KMS-11 (cell line): ENCODE measurements at regions not wholly inside any gene's neighbourhood (a gene's known extent, or its start where the extent isn't known, plus 50 kb on each side); places are given as distances from the start of the nearest gene placed in this dataset.

ENCODE experiments used
- H2AFZ ChIP-seq: fragments of 200-600 bp; sonication (generic); 2 replicates; pipeline ENCODE4 v1.6.1; 2016; ENCODE audit warnings: antibody characterized with exemption, mixed run types, low read depth
- H3K27ac ChIP-seq: fragments of 200-600 bp; sonication (generic); 2 replicates; pipeline ENCODE4 v1.6.1; 2016; ENCODE audit warnings: mild to moderate bottlenecking, mixed run types
- H3K27me3 ChIP-seq: fragments of 200-600 bp; sonication (generic); 2 replicates; pipeline ENCODE4 v1.6.1; 2017; ENCODE audit warnings: mild to moderate bottlenecking, low read depth, mixed run types, moderate library complexity; ENCODE audit not compliant: insufficient read depth
- H3K36me3 ChIP-seq: fragments of 200-600 bp; sonication (generic); 2 replicates; pipeline ENCODE4 v1.6.1; 2017; ENCODE audit warnings: mild to moderate bottlenecking, mixed run types; ENCODE audit not compliant: insufficient read depth
- H3K4me1 ChIP-seq: fragments of 200-600 bp; sonication (generic); 2 replicates; pipeline ENCODE4 v1.6.1; 2016; ENCODE audit warnings: mild to moderate bottlenecking, low read depth, mixed run types; ENCODE audit not compliant: poor library complexity, severe bottlenecking
- H3K4me2 ChIP-seq: fragments of 200-600 bp; sonication (generic); 2 replicates; pipeline ENCODE4 v1.7.0; 2016; ENCODE audit warnings: mild to moderate bottlenecking, mixed run types
- H3K4me3 ChIP-seq: fragments of 200-600 bp; sonication (generic); IDR thresholded peaks from 2 replicates; pipeline ENCODE4 v1.6.1; 2017; ENCODE audit warnings: low read depth, low read length, mixed read lengths; ENCODE audit not compliant: insufficient read depth
- H3K79me2 ChIP-seq: fragments of 200-600 bp; sonication (generic); 2 replicates; pipeline ENCODE4 v1.6.1; 2016; ENCODE audit warnings: low read depth, mixed run types; ENCODE audit not compliant: insufficient read depth
- H3K9ac ChIP-seq: fragments of 200-600 bp; sonication (generic); 2 replicates; pipeline ENCODE4 v1.6.1; 2016; ENCODE audit warnings: mild to moderate bottlenecking, mixed run types
- H4K20me1 ChIP-seq: fragments of 200-600 bp; sonication (generic); 2 replicates; pipeline ENCODE4 v1.6.1; 2016; ENCODE audit warnings: mild to moderate bottlenecking, mixed run types; ENCODE audit not compliant: insufficient read depth
- TF ChIP-seq, protein P1 (sequence below): fragments of 200-600 bp; sonication (generic); conservative IDR thresholded peaks from 2 replicates; pipeline ENCODE4 v1.6.1; 2017; ENCODE audit warnings: low read depth, mild to moderate bottlenecking, antibody characterized with exemption, low read length, moderate library complexity, mixed read lengths

DNA sequence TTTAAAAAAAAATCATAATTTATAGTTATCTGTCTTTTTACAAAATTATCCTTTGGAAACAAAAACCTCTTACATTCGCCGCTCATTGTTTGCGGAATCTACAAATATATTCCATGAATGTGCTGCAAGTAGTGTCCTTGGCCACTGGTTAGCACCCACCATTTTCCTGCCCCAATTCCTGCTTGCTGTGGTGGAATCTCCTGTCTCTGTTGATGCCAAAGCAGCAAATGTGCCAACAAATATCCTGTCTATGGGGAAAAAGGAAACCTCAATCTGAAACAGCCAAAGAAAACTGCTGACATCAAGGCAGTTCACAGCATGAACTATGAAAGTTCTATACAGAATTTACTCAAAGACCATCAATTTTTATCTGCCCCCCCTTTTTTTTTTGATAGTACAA, 603.6 kb downstream of the COL12A1 start:
- Histone ChIP-seq H3K27ac (no peak overlapping the region), H4K20me1 (no peaks in the 10 kb centered on the region), H3K4me3 (no peak overlapping the region), H2AFZ (no peak overlapping the region), H3K36me3 (no peaks in the 10 kb centered on the region), H3K4me1 (peaks cover 52% of the 10 kb centered on the region), H3K79me2 (no peaks in the 10 kb centered on the region), H3K4me2 (no peak overlapping the region), H3K27me3 (no peaks in the 10 kb centered on the region), H3K9ac (no peak overlapping the region)
- TF ChIP-seq, protein P1, sequence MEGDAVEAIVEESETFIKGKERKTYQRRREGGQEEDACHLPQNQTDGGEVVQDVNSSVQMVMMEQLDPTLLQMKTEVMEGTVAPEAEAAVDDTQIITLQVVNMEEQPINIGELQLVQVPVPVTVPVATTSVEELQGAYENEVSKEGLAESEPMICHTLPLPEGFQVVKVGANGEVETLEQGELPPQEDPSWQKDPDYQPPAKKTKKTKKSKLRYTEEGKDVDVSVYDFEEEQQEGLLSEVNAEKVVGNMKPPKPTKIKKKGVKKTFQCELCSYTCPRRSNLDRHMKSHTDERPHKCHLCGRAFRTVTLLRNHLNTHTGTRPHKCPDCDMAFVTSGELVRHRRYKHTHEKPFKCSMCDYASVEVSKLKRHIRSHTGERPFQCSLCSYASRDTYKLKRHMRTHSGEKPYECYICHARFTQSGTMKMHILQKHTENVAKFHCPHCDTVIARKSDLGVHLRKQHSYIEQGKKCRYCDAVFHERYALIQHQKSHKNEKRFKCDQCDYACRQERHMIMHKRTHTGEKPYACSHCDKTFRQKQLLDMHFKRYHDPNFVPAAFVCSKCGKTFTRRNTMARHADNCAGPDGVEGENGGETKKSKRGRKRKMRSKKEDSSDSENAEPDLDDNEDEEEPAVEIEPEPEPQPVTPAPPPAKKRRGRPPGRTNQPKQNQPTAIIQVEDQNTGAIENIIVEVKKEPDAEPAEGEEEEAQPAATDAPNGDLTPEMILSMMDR = no peak

DNA sequence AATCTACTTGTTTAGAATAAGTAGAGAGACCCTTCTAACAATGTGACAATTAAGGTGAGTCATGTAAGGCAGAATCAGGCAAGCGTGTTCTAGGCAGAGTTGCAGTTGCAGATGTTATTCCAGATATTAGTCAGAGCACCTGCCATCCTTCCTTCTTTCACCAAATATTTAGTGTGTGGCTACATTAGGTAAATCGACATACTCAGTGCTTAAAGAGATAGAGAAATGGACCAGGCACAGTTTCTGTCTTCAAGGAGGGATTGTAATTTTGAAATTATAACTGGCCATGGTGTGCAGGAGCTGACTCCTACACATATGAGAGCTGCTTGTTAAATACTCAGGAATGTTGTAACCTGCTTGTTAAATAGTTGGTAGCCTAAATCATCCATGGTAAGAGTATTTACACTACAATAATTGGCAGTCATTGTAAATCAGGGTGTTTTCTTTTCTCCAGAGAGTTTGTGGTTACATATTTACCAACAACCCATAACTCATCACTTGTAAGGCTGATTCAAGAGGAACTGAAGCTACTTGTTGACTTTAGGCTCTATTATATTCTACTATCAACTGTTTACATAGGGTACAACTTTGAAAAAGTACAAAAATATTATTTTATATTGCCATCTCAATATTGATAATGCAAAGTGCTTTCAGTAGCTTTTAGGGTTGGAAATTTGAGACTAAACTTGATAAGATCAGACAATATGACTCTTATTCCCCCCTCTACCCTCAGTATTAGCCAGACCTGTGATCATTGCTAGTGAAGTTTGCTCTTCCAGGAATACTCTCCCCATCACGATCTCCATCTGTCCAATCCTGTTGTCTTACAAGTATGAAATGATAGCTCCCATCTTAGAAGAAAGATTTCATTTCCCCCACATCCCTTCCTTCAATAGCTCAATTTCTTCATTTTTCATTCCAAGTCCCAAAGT, 607.1 kb downstream of the COL12A1 start:
- H3K27ac ChIP-seq = peak overlapping the region; percentile 65

GRCh38 chr6:74597840-74598239, 608.0 kb downstream of the COL12A1 start:
- H3K27me3 ChIP-seq = no peaks in the 10 kb centered on the region
- H2AFZ ChIP-seq = no peak overlapping the region
- peaks cover 60% of the 10 kb centered on the region for H3K4me1 ChIP-seq
- H3K27ac ChIP-seq = peak overlapping the region; percentile 65; the same call in 1 of the 2 replicates
- no peak overlapping the region; the same call in 1 of the 2 replicates for H3K9ac ChIP-seq
- no peaks in the 10 kb centered on the region for H3K79me2 ChIP-seq
- H3K36me3 ChIP-seq = no peaks in the 10 kb centered on the region
- H4K20me1 ChIP-seq = no peaks in the 10 kb centered on the region
- TF ChIP-seq, protein P1 = no peak
- H3K4me3 ChIP-seq = no peak overlapping the region
- H3K4me2 ChIP-seq = peak overlapping the region; percentile 31

More for the DNA sequence above, 607.1 kb downstream of the COL12A1 start:
- Histone ChIP-seq H3K79me2 (no peaks in the 10 kb centered on the region), H3K4me2 (peak overlapping the region; percentile 31), H3K36me3 (no peaks in the 10 kb centered on the region), H3K9ac (no peak overlapping the region; the same call in 1 of the 2 replicates), H3K4me3 (no peak overlapping the region), H3K27me3 (no peaks in the 10 kb centered on the region), H2AFZ (no peak overlapping the region; the same call in 1 of the 2 replicates), H3K4me1 (peaks cover 64% of the 10 kb centered on the region), H4K20me1 (no peaks in the 10 kb centered on the region)
- TF ChIP-seq, protein P1 = no peak

DNA sequence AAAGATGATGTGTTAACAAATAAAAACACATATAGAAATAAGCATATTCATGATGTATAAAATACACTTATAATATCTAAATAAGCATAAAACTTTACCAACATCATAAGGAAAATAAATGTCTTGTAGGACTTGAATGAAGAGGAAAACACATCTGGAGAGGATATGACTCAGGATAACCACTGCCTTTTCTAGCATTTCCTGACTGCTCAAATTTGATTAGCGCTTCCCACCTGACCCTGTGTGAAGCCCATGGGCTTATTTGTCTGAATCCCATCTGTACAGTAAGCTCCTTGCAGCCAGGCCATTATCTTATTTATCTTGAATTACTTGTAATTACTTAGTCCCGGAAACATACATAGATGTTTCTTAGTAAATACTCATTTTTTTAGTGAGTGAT, 608.6 kb downstream of the COL12A1 start:
- no peak overlapping the region for H2AFZ ChIP-seq
- H3K4me2 ChIP-seq = peak overlapping the region; percentile 31
- no peaks in the 10 kb centered on the region for H3K27me3 ChIP-seq
- no peaks in the 10 kb centered on the region for H3K36me3 ChIP-seq
- H4K20me1 ChIP-seq = no peaks in the 10 kb centered on the region
- H3K4me3 ChIP-seq = no peak overlapping the region
- TF ChIP-seq, protein P1 = no peak
- H3K9ac ChIP-seq = no peak overlapping the region
- peaks cover 55% of the 10 kb centered on the region for H3K4me1 ChIP-seq
- H3K27ac ChIP-seq = peak overlapping the region; percentile 65; the same call in 1 of the 2 replicates
- H3K79me2 ChIP-seq = no peaks in the 10 kb centered on the region
